NCI-H1092 treated with DMSO at 0.1 percent for 48 hours (cell line): ENCODE measurements at regions not wholly inside any gene's neighbourhood (a gene's known extent, or its start where the extent isn't known, plus 50 kb on each side); places are given as distances from the start of the nearest gene placed in this dataset.

Source experiments
- DNase-seq: peaks from one replicate; lab custom pipeline; 2025; lab: John Stamatoyannopoulos, UW

DNA sequence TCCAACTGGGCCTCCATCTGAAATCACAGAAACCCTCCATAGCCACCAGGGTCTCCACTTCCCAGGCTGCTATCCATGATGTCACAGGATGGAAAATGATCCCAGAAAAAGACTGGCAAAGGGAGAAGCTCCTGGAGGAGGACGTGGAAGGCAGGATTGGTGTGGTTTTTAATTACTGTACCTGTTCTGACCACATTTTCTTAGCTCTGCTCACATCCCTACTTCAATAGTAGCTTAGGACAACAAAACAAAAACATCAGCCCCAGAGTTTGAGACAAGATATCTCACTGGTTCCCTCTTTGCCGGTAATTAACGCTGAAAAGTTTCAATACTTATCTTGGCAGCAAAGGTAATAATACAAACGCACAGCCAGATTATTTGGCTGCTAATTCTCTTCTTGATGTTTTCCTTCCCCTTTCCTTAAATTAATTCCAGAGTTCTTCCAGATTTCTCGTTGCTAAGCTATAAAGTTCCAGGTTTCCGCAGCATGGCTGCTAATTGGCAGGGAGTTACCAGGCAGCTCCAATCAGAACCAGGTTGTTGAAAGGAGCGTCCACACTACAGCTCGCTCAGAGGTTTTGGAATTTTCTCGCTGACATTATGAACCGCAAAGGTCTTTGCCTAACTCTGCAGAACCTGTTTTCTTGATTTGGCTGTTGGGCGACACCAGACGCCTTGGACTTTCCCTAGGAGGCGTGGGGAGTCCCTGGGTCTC is 263.4 kb downstream of the MRTFB start:
- no peak for DNase-seq

DNA sequence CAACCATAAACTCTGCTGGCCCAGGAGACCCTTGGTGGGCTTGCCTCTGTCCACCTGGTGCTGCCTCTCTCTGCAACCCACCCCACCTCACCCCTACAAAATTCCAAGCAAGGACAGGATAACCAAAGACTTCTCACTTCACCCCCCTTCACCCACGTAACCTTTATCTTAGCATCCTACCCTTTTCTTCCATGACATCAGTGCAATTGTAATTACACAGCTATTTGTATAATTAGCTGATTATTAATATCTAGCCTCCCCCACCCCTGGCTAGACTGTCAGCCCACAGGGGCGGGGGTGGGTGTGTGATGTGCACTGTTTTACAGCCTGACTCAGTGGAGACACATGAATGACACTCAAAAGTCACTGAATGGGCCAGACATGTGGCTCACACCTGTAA is 262.2 kb downstream of the MRTFB start:
- DNase-seq = no peak

DNA sequence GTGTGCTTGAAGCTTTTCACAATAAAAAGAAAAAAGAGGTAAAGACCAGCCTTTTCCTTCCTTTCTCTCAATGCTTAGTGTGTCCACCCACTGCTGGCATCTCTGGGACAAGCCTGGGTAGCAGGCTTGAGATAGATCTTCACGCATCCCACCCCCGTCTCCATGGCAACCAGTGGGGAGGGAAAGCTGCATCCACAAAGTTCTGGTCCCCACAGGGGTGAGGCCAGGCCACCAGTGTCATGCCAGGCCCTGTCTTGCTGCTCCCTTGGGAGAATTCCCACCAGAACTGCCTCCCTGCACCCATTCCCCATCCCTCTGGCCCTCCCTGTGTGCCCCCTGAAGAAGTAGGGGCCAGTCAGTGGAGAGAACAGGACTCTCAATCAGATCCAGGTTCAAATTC is 259.9 kb downstream of the MRTFB start:
- no peak for DNase-seq

- DNase-seq = no peak
Measured at GRCh38 chr16:14329727-14330350, 258.7 kb downstream of the MRTFB start.

DNA sequence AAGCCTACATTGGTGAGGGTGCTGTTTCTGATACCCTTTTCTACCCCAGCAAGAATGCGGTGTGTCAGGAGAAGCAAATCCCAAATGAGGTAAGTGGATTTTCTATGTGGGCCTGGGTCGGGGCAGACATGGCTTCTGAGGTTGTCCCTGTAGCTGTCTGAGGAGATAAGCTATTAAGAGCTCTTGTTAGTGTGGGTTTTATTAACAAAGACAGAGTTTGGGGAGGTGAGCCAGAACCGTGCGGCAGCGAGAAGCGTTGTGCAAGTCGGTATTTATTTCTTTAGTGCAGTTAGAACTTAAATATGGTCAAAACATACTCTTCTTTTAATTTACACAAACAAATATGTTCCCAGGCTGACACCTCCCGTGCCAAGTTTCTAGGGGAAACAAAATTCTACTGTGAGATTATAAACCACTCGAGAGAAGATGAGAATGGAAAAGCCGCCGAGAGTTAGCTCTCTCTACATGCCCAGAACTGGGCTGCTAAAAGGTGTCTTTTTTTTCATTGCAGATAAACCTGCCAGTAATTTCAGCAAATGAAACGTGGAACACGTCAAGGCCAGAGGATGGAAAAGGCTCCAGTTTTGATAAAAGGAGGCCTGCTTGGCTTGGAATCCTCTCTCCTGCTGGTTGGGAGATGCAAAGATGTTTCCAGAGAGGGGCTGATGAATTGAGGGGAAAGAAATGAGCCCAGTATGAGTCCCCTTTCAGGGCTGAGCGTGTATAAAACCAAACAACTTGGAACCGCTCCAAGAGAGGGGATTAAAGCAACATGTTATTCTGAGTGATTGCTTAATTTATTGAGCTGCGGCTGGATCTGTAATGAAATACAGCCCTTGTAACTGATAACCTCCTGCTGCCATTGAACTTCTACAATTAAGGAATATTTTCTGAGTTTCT is 254.6 kb downstream of the MRTFB start:
- DNase-seq = peak; percentile 92

GRCh38 chr16:14324581-14324980 is 253.5 kb downstream of the MRTFB start:
- DNase-seq = no peak

DNA sequence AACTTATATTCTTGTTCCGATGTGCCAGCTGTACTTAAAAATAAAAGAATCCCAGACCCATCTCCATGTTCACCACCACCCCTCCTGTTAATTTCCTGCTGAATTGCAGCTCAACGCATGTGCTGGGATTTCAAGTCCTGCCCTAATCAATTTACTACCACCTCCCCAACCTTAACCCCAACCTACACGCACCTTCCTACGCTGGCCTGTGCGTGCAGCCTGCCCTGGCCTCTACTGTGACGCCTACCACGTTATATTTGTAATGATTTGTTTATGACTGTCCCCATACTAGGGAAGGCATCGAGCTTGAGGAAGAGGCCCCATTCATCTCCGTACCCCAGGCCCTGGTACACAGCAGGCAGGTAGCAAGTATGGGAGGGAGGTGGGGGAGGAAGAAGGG is 251.1 kb downstream of the MRTFB start:
- DNase-seq = peak; percentile 53

DNA sequence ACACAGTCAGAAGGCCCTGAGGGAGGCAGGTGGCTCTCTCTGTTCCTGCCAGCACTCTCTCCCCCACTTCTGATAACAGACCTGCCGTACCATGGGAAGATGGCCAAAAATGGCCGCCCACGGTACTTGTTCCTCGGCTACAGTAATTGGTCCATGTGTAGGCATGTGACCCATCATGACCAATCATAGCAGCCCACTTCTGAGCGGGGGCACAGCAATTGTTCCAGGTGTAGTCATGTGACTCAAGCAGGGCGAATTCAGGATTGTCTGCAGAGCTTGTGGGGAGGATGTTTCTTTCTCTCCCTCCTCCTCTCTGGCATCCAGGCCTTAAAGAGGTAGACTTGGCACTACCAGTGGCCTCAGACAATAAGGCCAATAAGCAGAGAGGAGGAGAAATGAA is 250.4 kb downstream of the MRTFB start:
- DNase-seq = peak; percentile 97

- DNase-seq = no peak
Measured at GRCh38 chr16:14320406-14320805, 249.3 kb downstream of the MRTFB start.
